ENCODE measurements at regions not wholly inside any gene's neighbourhood (a gene's known extent, or its start where the extent isn't known, plus 50 kb on each side); places are given as distances from the start of the nearest gene placed in this dataset.

GRCh38 chr7:69173341-69173740, 424.9 kb upstream of the AUTS2 start:
- no peak for DNase-seq (ENCODE audit: low read depth)

DNA sequence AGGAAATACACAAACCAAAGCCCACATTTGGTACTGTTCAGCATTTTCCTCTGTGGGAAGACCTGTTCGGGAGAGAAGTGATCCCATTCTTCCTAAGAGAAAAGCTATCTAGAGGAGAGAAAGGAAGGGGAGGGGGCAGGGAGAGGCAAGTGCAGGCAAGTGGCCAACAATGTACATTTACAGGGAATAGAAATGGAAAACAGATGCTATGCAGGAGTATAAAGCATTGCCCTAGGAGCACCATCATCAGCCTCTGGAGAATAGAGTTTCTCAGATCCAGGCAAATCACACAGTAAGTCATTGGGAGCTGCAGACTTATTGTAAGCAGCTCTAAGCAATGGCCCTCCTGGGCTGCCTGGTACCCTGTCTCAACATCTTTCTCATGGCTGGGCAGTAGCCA, 424.4 kb upstream of the AUTS2 start:
- no peak for DNase-seq (ENCODE audit: low read depth)

GRCh38 chr7:69176841-69177240, 421.4 kb upstream of the AUTS2 start:
- no peak for DNase-seq (ENCODE audit: low read depth)

DNA sequence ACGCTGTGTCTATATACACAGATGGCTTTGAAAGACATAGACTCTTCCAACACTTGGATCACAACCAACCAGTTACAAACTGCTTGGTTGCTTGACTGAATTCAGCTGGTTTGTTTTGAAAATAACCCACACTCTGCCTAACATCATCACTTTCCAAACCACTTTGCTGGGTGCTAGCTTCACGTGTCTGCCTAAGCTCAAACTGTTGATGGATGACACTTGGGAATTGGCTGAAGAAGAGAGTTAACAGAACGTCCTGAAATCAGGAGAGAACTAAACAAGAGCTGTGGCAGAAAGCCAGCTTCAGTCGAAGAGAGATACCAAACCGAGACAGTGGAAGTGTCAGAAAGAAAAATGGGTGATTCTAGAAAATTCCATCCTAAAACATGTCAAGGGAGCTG, 420.8 kb upstream of the AUTS2 start:
- no peak for DNase-seq (ENCODE audit: low read depth)

DNA sequence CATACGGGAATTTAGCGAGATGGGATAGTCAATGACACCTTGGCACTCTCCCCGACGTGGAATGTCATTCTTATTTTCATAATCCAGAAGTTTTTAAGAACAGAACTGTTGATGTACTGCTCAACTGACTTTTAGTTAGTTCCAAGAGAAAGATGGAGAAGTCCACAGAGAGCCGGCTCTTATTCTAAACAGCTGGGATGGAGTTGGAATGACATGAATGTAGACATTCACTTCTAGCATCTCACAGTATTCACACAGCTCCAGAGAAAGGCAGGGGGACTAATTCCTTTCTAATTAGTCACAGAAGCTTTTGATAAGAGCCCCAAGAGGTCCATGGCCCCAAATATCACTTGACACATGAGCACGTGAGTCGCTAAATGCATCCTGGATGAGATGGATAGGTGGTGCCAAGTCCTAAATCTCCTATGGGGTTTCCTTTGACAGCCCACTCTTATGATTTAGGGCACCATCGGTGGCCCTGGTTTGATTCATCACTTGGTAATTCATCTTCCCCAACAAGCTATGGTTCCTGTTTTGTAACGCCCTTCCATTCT, 420.3 kb upstream of the AUTS2 start:
- DNase-seq (ENCODE audit: low read depth) = no peak

GRCh38 chr7:69180662-69181061, 417.6 kb upstream of the AUTS2 start:
- no peak for DNase-seq (ENCODE audit: low read depth)

GRCh38 chr7:69182596-69183467, 415.4 kb upstream of the AUTS2 start:
- no peak for DNase-seq (ENCODE audit: low read depth)

GRCh38 chr7:69184339-69184738, 413.9 kb upstream of the AUTS2 start:
- DNase-seq (ENCODE audit: low read depth) = no peak

DNA sequence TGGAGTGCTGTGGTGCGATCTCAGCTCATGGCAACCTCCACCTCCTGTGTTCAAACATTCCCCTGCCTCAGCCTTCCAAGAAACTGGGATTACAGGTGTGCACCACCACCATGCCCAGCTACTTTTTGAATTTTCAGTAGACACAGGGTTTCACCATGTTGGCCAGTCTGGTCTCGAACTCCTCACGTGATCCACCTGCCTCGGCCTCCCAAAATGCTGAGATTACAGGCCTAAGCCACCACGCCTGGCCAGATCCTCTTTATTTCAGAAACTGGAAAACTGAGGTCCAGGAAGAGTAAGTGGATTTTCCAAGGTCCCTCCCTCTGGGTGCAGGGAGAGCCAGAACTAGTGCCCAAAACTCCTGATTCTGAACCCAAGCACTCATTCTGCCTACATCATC, 413.1 kb upstream of the AUTS2 start:
- DNase-seq (ENCODE audit: low read depth) = no peak

GRCh38 chr7:69186974-69187373, 411.3 kb upstream of the AUTS2 start:
- no peak for DNase-seq (ENCODE audit: low read depth)

DNA sequence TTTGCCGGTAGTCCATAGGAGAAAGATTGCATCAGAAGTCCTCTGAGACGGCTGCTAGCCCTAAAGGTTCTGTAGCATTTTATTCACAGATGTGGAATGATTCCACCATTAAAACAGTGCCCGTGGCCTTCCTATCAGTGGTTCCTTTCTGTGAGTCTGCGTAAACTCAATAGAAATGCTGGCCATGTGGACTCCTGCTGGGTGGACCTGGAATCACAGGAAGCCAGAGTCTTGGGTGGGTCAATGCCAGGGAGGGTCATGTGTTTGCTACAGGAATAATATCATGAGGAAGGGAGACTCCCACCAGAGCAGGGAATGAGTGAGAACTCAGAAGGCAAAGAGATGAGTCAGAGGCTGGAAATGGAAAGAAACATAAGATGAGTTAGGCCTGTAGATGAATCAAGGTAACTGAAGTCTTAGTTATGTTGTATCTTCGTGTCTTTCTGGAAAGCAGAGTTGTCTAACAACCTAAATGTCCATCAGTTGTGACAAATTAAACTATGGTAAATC, 410.4 kb upstream of the AUTS2 start:
- DNase-seq (ENCODE audit: low read depth) = no peak

GRCh38 chr7:69189406-69189805, 408.9 kb upstream of the AUTS2 start:
- no peak for DNase-seq (ENCODE audit: low read depth)

DNA sequence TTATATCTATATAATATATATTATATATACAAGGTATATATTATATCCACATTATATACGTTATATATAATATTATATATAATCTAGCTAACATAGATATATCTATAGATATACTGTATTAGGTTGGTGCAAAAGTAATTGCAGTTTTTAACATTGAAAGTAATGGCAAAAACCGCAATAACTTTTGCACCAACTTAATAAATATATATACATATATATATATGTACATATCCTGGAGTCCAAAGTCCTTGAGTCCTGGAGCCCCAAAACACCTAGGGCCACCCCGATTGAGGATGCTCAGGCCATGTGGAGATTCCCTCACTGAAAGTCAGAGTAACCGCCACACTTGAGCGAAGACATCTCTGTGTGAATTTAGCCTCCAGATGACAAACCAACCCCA, 408.2 kb upstream of the AUTS2 start:
- DNase-seq (ENCODE audit: low read depth) = no peak

DNA sequence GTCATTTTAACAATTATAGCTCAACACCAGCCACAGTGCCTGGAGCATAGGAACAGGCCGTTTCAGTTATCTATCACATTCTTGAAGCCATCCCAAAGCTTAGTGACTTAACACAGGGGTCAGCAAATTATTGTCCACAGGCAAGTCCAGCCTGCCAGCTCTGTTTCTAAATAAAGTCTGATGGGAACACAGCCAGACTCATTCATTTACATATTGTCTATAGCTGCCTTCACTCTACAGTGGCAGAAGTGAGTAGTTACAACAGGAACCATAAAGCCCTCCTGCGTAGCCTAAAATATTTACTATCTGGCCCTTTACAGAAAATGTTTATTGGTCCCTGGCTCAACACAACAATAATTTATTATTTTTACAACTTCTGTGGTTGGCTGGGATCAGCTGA, 407.5 kb upstream of the AUTS2 start:
- DNase-seq (ENCODE audit: low read depth) = no peak

DNA sequence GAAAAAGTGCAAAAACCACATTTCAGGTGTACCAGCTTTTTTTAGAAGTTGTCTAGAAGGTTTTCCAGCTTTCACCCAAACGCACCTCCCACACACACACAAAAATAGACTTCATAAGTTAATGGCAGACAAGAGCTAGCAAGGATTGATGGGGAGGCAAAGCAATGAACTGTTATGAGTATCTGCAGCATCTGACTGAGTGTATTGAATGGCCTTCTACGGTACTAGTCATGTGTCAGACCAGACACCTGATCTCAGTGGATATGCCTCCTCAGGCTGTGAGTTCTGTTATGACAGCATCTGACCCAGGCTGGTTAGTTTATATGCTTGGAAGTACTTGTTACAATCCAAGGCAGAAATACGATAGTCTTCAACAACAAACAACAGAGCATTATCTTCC, 406.1 kb upstream of the AUTS2 start:
- no peak for DNase-seq (ENCODE audit: low read depth)

DNA sequence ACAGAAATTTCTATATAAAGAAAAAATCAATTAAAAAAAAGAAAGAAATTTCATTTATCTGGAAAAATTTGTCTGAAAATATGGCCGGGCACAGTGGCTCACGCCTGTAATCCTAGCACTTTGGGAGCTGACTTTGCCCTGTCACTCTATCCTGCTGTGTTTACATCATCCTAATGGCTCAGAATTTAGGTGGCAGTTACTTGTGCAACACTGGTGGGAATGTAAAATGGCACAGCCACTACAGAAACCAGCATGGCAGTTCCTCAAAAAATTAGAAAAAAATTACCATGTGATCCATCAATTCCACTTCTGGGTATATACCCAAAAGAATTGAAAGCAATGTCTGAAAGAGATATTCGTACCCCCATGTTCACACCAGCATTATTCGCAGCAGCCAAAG, 405.2 kb upstream of the AUTS2 start:
- no peak for DNase-seq (ENCODE audit: low read depth)

- DNase-seq (ENCODE audit: low read depth) = no peak
These were observed 401.7 kb upstream of the AUTS2 start for GRCh38 chr7:69196593-69196992.

DNA sequence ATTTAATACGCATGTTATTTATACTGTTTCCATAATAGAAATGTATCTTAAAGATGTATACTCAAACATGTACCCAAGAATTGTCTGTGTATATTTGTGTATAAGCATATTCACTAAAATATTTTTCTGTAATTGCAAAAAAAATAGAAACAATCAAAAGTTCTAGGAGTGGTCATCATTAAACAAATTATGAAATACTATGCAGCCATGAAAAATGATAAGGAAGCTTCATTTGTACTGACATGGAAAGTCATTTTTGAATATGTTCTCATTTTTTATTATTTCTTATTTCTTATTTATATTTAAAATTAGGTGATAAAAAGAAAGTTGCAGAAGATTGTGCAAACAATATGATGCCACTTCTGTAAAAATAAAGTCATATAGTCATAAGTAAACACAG, 400.0 kb upstream of the AUTS2 start:
- no peak for DNase-seq (ENCODE audit: low read depth)

GRCh38 chr7:69199041-69199440, 399.2 kb upstream of the AUTS2 start:
- no peak for DNase-seq (ENCODE audit: low read depth)

DNA sequence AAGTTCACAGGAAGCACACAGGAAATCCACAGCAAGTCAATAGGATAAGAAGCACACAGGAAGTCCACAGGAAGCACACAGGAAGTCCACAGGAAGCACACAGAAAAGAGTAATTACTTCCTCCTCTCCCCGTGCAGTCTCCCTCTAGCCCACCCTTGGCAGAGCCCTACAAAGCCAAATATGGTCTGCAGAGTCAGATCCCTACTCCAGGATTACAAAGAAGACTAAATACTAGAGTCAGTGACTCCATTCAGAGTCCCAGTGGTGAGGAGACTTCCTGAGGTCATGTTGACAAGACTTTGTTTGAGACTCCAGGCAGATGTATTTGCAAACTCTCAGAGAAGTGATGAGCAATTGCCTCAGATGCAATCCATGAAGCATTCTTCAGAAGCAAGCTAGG, 398.6 kb upstream of the AUTS2 start:
- DNase-seq (ENCODE audit: low read depth) = no peak

GRCh38 chr7:69203871-69204270, 394.4 kb upstream of the AUTS2 start:
- no peak for DNase-seq (ENCODE audit: low read depth)

- no peak for DNase-seq (ENCODE audit: low read depth)
These were observed 393.3 kb upstream of the AUTS2 start for GRCh38 chr7:69204943-69205342.

DNA sequence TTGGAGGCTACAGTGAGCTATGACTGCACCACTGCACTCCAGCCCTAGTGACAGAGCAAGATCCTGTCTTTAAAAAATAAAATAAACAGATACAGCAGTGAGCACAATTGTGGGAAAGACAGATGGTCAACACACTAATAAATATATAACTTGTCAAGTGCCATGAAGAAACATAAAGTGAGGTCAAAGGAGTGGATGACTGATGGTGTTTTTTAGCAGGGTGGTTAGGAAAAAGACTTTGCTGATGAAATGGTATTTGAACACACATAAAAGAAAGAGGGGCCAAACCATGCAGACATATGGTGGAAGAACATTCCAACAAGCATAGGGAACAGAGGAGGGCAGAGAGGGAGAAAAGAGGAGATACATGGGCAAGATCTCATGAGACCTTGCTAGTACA, 392.7 kb upstream of the AUTS2 start:
- no peak for DNase-seq (ENCODE audit: low read depth)

All from HT1080 (cell line).